ENCODE measurements at regions not wholly inside any gene's neighbourhood (a gene's known extent, or its start where the extent isn't known, plus 50 kb on each side); places are given as distances from the start of the nearest gene placed in this dataset.
A peak's percentile ranks its signal among the peaks of the same experiment; 100 is the strongest.

GRCh38 chr12:91994208-91994797 is 151.3 kb downstream of the BTG1 start:
- WGBS, 5 donors: 84 to 89% (median 87%) methylated on average over 5 of the region's 5 CpGs
- intact Hi-C loops (cut with DNase I; ENCODE audit: low total_unique reads): no loop called here
- no peak for DNase-seq

GRCh38 chr12:91993287-91994017 is 152.2 kb downstream of the BTG1 start:
- TF ChIP-seq CTCF (IDR thresholded peaks at IDR 0.05 in 8 of 11, conservative IDR thresholded peaks at IDR 0.05 in 3 of 11) (no peak), POLR2AphosphoS5 (IDR thresholded peaks at IDR 0.05) (no peak), POLR2A (IDR thresholded peaks at IDR 0.05) (no peak)
- no peak overlapping the region for H3K27ac ChIP-seq
- WGBS, 5 donors: 88 to 96% (median 92%) methylated on average over 6 of the region's 6 CpGs
- H3K27me3 ChIP-seq (replicated peaks in 1 of 7): no peaks in the 10 kb centered on the region
- no peak for DNase-seq
- H3K36me3 ChIP-seq: no peaks in the 10 kb centered on the region
- H3K9me3 ChIP-seq: peaks cover 0 to 7% (median 0%) of the 10 kb centered on the region in 8 donors
- H3K4me3 ChIP-seq: no peak overlapping the region
- intact Hi-C loops (cut with DNase I; ENCODE audit: low total_unique reads): no loop called here
- peaks cover 0 to 23% (median 10%) of the 10 kb centered on the region in 6 donors for H3K4me1 ChIP-seq

More at GRCh38 chr12:91994208-91994797, 151.3 kb downstream of the BTG1 start:
- H3K9me3 ChIP-seq: peaks cover 0 to 14% (median 2%) of the 10 kb centered on the region in 8 donors
- H3K4me1 ChIP-seq: peaks cover 0 to 23% (median 10%) of the 10 kb centered on the region in 6 donors
- no peaks in the 10 kb centered on the region for H3K36me3 ChIP-seq
- no peak overlapping the region for H3K4me3 ChIP-seq
- no peak for TF ChIP-seq CTCF (IDR thresholded peaks at IDR 0.05 in 8 of 11, conservative IDR thresholded peaks at IDR 0.05 in 3 of 11)
- TF ChIP-seq POLR2AphosphoS5 (IDR thresholded peaks at IDR 0.05): no peak
- no peak for TF ChIP-seq POLR2A (IDR thresholded peaks at IDR 0.05)
- H3K27me3 ChIP-seq (replicated peaks in 1 of 7): no peaks in the 10 kb centered on the region
- H3K27ac ChIP-seq: peak overlapping the region in 1 of 8 donors; percentile 21

- WGBS, 5 donors: 0 to 97% (median 90%) methylated on average over 1 of the region's 1 CpG
- Histone ChIP-seq H3K27me3 (replicated peaks in 1 of 7) (no peaks in the 10 kb centered on the region), H3K9me3 (no peaks in the 10 kb centered on the region), H3K4me1 (peaks cover 0 to 24% (median 15%) of the 10 kb centered on the region in 6 donors), H3K4me3 (no peak overlapping the region), H3K27ac (peak overlapping the region in 3 of 8 donors; percentile 44 to 47 (median 46)), H3K36me3 (no peaks in the 10 kb centered on the region)
- no peak for DNase-seq
- intact Hi-C loops (cut with DNase I; ENCODE audit: low total_unique reads): no loop called here
- TF ChIP-seq CTCF (IDR thresholded peaks at IDR 0.05 in 8 of 11, conservative IDR thresholded peaks at IDR 0.05 in 3 of 11) (peak in 6 of 11 experiments; percentile 18 to 46 (median 34)), POLR2A (IDR thresholded peaks at IDR 0.05) (no peak)
Measured at GRCh38 chr12:91991399-91992187, 154.1 kb downstream of the BTG1 start.
